NCI-H2081 treated with DMSO at 0.1 percent for 48 hours (cell line): ENCODE measurements at regions not wholly inside any gene's neighbourhood (a gene's known extent, or its start where the extent isn't known, plus 50 kb on each side); places are given as distances from the start of the nearest gene placed in this dataset.
"Not testable (repeated sequence)": the region's sequence is repeated elsewhere in the genome, so short reads cannot be mapped to it uniquely, and the experiment has no call there.

Experiments
- DNase-seq: peaks from one replicate; lab custom pipeline; 2025; lab: John Stamatoyannopoulos, UW

DNA sequence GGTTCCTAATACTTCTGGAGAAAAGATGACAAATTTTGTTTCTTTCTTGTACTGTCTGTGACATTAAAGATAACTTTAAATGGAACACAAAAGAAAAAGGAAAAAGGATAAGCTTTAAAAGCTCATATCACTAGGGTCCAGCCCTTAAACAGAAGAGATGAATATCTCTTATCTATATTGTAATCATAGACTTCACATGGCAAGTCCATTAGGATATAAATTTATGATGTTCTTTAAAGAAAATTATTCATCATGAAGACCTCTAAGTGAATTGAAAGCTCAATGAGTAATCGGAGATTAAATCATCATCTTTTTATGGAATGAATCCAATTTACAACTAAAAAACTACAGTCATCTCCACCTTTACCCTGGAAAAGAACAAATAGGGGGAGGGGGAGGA, 111.6 kb upstream of the SATB2 start:
- DNase-seq: no peak

DNA sequence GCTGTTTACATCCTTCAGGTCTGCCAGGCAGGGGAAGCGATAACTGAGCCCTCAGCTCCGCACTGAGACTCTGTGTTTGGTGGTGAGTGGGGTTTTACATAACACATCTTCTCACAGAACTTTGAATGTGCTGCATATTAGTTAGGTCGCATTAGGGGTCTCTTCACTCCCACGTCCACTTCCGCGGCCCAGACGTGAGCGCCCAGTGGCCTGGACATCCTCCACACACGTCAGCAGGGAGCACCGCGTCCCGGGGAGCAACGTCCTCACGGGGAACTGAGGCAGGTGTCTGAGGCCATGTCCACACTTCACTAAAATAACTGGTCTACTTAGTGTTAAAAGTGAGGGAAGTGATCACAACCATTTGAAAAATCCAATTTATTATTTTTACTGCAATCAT, 100.4 kb upstream of the SATB2 start:
- DNase-seq: no peak

DNA sequence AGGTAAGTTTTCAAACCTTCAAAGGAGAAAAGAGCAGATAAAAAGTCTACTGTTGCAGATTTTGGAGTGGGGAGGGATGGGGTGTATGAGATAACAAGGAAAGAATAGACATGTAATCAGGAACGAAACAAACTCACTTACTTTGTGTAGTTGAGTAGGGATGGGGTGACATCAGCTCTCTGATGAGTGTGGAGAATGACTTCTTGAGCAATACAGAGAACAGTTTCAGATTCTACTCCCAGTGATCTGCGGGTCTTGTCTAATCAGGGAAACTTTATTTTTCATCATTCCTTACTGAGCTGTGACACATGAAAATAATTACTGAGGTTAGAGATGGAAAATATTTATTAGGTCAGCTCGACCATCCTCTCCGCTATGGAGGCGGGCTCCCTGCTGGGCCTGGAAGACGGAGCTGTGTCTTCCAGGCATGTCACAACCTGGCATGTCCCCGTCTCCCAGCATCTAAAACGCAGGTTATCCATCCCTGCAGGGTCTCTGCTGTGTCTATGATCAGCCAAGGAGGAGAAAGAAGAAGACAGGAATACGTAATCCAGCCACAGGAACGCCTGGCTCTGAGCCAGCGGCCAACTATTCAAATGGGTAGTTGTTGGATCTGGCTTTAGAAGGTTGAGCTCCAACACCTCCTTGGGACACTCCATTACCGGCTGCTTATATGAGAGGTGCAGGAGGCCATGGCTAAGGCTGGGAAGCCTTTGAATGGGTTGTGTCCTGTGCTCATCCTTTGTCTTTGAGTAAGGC, 99.0 kb upstream of the SATB2 start:
- no peak for DNase-seq

DNA sequence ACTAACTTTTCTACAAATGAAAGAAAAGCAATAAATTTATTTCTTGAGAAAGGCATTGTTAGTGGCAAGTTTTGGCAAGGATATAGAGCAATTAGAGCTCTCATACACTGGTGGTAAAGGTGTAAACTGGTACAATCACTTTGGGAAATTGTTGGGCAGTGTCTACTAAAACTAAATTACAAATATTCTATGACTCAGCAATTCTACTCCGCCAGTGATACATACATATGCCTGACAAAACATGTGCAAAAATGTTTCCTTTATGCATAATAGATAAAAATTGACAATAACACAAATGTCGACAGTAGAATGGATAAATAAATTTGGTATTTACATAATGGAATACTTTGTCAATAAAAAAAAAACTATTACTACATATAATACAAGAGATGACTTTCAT, 96.3 kb upstream of the SATB2 start:
- no peak for DNase-seq

DNA sequence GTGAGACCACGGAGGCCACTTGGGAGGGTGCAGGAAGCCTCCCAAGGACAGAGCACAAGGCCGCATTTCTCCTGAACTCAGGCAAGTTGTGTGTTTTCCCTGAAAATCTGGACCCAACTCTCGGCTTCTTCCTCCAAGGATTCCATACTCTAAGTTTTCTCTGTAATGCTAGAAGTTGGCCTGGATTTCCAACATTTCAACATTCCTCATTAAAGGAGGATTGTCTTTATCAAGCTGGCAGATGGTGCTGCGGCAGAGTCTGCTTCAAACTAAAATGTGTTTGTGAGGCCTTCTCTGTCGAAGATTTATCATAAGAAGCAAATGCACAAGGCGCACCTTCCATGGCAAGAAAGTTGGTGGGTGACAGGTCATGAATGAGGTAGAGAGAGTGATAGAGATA, 94.4 kb upstream of the SATB2 start:
- DNase-seq: no peak

DNA sequence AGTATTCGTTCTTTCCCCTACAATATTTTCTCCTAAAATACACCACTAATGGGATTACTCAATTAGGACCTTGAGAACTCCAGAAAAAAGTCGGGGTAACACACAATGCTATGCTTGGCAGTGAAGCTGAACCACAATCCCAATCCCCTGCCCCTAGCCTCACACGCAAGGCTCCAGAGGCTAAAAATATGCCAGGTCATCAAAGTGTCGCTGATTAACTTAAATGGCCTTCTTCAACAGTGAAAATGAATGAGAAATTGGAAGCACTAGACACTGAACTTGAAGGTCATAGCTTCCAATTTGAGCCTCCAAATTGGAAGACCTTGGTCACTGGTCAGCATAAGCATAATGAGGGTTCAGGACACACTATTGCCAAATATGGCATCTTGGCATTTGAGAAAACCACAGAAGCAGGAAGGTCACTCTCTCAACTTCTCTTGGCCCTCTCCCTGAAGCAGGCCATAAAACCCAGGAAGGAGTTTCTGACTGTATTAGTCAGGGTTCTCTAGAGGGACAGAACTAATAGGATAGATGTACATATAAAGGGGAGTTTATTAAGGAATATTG, 86.0 kb upstream of the SATB2 start:
- no peak for DNase-seq

DNA sequence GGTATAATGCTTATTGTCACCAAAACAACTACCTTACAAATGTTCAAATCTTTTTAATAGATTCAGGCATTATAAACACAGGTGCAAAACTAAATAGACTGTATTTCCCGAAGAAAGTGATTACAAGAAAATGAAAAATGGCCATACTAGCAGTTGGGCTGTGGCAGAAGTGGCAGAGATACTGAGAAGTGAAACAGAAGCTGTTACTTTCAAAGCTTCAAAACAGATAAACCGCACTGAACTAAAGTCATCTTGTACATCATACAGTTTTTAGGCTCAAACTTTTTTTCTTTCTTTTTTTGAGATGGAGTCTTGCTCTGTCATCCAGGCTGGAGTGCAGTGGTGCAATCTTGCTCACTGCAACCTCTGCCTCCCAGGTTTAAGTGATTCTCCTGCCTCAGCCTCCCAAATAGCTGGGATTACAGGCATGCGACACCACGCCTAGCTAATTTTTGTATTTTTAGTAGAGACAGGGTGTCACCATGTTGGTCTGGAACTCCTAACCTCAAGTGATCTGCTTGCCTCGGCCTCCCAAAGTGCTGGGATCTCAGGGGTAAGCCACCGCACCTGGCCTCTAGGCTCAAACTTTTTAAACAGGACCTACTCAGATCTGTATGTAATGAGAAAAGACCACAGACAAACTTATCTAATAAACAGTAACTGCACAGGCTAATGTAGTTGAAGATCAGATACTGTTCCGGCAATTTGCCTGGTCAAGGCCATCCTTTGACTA, 77.9 kb upstream of the SATB2 start:
- no peak for DNase-seq

DNA sequence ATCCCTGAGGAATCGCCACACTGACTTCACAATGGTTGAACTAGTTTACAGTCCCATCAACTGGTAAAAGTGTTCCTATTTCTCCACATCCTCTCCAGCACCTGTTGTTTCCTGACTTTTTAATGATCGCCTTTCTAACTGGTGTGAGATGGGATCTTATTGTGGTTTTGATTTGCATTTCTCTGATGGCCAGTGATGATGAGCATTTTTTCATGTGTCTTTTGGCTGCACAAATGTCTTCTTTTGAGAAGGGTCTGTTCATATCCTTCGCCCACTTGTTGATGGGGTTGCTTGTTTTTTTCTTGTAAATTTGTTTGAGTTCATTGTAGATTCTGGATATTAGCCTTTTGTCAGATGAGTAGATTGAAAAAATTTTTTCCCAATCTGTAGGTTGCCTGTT, 76.1 kb upstream of the SATB2 start:
- not testable (repeated sequence) for DNase-seq

DNA sequence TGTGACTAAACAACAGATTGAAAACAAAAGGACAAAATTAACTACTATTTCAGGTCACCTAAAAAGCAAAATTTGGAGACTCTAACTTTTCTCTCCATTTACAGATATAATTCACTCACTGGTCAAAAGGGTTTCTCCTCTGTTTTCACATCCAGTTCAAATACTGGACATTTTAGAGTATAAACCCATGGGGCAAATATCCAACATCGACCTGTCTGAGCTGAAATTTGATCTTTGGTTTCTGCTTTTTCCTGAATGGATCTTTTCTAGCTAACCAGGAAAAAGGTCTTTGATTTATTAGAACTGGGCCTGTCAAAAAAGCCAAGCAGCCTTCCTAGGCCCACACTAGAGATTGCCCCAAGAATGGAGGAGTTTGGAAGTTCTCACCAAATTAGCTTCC, 69.3 kb upstream of the SATB2 start:
- DNase-seq: no peak

DNA sequence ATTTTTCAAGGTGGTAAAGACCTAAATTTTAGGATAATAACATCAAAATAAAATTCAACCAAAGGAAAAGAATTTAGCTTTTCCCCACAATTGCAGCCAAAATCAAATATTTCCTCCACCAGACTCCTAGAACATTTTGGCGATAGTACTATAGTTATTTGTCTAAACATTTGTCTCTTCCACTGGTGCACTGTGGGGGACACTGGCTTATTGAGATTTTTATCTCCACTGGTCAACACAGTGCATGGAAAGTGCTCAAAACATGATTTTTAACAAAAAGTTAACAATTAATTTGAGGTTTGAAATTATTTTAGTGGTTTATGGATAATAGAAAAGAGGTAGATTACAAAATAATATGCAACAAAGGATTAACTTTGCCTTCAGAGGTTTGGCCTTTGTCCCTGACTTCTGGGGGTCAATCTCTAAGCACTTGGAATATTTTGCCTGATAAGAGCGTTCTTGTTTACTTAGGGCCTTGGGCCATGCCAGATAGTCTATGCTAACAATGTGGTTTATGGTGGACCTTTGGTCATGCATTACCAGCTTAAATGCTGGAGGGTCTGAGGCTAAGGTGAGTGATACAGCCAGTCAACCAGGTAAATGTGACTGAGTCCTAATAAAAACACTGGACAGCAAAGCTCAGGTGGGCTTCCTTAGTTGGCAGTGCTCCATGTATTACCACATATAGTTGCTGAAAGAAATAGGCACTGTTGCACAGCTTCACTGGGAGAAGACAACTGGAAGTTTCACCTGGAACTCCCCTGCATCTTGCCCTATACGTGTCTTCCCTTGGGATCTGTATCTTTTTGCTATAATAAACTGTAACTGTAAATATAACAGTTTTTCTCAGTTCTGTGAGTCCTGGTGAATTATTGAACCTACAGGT, 67.2 kb upstream of the SATB2 start:
- DNase-seq: no peak

DNA sequence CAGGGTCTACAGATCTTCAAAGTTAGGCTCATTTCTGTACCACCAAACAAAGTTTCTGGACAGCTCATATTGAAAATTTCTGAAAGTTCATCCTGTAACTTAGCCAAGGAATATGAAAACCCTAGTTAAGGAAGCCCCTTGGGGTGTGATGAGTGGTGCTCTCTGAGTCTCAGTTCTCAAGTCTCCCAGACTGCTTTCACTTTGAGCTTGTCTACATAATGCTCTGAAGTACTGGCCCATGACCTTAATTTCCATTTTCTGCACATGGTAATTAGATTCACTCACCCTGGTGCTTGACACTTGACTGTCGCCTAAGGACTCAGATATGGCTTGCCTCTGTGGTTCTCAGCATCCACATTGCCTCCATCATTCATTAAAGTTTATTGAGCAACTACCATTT, 51.7 kb upstream of the SATB2 start:
- DNase-seq: no peak
